Kasumi-1 (cell line): ENCODE measurements at regions not wholly inside any gene's neighbourhood (a gene's known extent, or its start where the extent isn't known, plus 50 kb on each side); places are given as distances from the start of the nearest gene placed in this dataset.
A peak's percentile ranks its signal among the peaks of the same experiment; 100 is the strongest.

Source experiments
- DNase-seq, 2 experiments: peaks; one replicate each; lab custom pipeline; 2025; lab: John Stamatoyannopoulos, UW

GRCh38 chr1:106564192-106564591, 492.3 kb upstream of the PRMT6 start:
- DNase-seq, result peak; percentile 46 to 58

- DNase-seq, result no peak
Measured at GRCh38 chr1:106568201-106568974, 488.1 kb upstream of the PRMT6 start.

- no peak for DNase-seq
Measured at GRCh38 chr1:106571109-106571508, 485.4 kb upstream of the PRMT6 start.

- DNase-seq, result no peak
Measured at GRCh38 chr1:106584107-106584506, 472.4 kb upstream of the PRMT6 start.

GRCh38 chr1:106584676-106585075, 471.8 kb upstream of the PRMT6 start:
- no peak for DNase-seq

- DNase-seq, result no peak
Measured at GRCh38 chr1:106600626-106601025, 455.8 kb upstream of the PRMT6 start.

GRCh38 chr1:106603616-106604015, 452.9 kb upstream of the PRMT6 start:
- DNase-seq, result no peak

GRCh38 chr1:106608841-106609240, 447.6 kb upstream of the PRMT6 start:
- no peak for DNase-seq

GRCh38 chr1:106613068-106613467, 443.4 kb upstream of the PRMT6 start:
- no peak for DNase-seq

GRCh38 chr1:106613861-106614260, 442.6 kb upstream of the PRMT6 start:
- no peak for DNase-seq

- DNase-seq, result no peak
Measured at GRCh38 chr1:106615473-106615872, 441.0 kb upstream of the PRMT6 start.

GRCh38 chr1:106619080-106619826, 437.2 kb upstream of the PRMT6 start:
- DNase-seq, result no peak

GRCh38 chr1:106619827-106620134, 436.7 kb upstream of the PRMT6 start:
- no peak for DNase-seq

- no peak for DNase-seq
Measured at GRCh38 chr1:106620521-106620954, 435.9 kb upstream of the PRMT6 start.

- DNase-seq, result no peak
Measured at GRCh38 chr1:106621853-106622252, 434.6 kb upstream of the PRMT6 start.

GRCh38 chr1:106637566-106637965, 418.9 kb upstream of the PRMT6 start:
- no peak for DNase-seq

GRCh38 chr1:106646261-106646784, 410.2 kb upstream of the PRMT6 start:
- DNase-seq, result no peak

GRCh38 chr1:106646816-106647215, 409.7 kb upstream of the PRMT6 start:
- DNase-seq, result no peak

GRCh38 chr1:106651028-106651762, 405.3 kb upstream of the PRMT6 start:
- no peak for DNase-seq

GRCh38 chr1:106659490-106660244, 396.8 kb upstream of the PRMT6 start:
- no peak for DNase-seq

GRCh38 chr1:106675558-106675957, 380.9 kb upstream of the PRMT6 start:
- no peak for DNase-seq

GRCh38 chr1:106676021-106676420, 380.5 kb upstream of the PRMT6 start:
- DNase-seq, result peak; percentile 11 to 15
